ENCODE measurements at regions not wholly inside any gene's neighbourhood (a gene's known extent, or its start where the extent isn't known, plus 50 kb on each side); places are given as distances from the start of the nearest gene placed in this dataset.

DNA sequence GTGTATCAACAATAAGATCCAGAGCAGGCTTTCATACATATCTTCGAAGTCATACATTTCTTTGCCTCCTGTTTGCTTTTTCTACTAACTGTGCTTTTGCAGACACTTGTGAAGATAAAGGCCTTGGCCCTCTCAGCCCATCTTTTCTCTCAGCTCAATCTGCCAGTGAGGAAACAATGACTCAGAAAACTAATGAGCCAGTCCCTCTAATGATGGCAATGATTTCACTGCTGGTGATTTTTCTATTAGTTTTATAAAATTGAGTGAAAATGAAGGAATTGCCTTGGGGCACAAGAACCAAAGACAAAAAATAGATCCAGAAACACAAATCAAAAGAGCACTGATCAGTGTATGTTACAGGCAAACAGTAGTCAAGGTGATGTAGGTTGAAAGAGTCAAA is 167.7 kb upstream of the PPP2R2B start:
- no peak for DNase-seq (ENCODE audit: low read depth in 1 of 2, low spot score in 1 of 2)
- TF ChIP-seq JUND (IDR thresholded peaks at IDR 0.05; ENCODE audit: low read depth) = no peak
- in situ Hi-C loops (cut with HindIII; ENCODE audit: low pct_unique_long_range_greater_than_20kb, low sequenced_read_pairs) = no loop called here

DNA sequence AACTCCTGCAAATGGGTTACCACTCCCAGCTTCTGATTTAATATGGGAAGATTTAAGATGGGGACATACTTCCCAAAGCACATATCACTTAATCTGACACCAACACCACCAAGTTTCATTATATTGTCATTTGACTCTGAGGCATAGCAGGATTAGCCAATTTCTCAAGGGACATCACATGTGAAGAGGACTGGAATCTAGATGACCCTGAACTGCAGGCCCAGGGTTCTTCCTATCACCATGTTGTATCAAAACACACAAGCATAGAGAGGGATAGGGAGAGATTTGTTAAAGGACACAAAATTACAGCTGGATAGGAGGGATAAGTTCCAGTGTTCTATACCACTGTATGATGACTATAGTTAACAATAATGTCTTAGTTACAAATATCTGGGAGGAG is 168.3 kb upstream of the PPP2R2B start:
- in situ Hi-C loops (cut with HindIII; ENCODE audit: low pct_unique_long_range_greater_than_20kb, low sequenced_read_pairs) = no loop called here
- TF ChIP-seq JUND (IDR thresholded peaks at IDR 0.05; ENCODE audit: low read depth) = no peak
- no peak for DNase-seq (ENCODE audit: low read depth in 1 of 2, low spot score in 1 of 2)

DNA sequence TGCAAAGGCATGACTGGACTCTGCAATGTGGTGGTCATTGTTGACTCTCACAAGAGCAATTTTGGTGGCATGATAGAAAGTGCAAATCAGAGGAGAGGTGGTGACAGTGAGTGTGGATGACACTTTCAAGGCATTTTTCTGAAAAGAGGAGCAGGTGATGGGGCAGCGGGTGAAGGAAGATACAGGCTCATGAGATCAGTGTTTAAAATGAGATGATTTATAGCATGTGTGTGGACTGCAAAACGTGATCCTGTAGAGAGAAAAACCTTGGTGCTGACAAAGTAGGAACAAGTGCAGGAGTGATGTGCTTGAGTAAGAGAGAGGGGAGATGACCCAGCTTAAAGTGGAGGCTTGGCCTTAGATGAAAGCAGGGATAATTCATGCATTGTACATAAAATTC is 171.2 kb upstream of the PPP2R2B start:
- no peak for TF ChIP-seq JUND (IDR thresholded peaks at IDR 0.05; ENCODE audit: low read depth)
- in situ Hi-C loops (cut with HindIII; ENCODE audit: low pct_unique_long_range_greater_than_20kb, low sequenced_read_pairs) = no loop called here
- no peak for DNase-seq (ENCODE audit: low read depth in 1 of 2, low spot score in 1 of 2)

DNA sequence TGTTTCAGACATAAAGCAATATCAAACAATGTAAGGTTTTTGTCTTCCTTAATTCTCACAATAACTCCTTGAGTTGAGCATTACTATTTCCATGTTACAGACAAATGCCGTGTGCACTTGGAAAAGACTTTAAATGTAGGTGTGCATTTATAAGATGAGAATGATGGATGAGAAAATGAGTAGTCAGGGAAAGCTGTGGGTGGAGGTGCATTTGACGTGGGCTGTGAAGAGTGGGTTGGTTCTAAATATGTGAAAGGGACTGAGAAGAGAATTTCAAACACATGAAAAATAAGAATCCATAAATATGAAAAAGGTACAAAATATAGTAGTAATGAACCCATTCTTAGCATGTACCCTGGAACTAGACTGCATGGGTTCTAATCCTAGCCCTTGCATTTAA is 171.6 kb upstream of the PPP2R2B start:
- TF ChIP-seq JUND (IDR thresholded peaks at IDR 0.05; ENCODE audit: low read depth) = no peak
- no peak for DNase-seq (ENCODE audit: low read depth in 1 of 2, low spot score in 1 of 2)
- in situ Hi-C loops (cut with HindIII; ENCODE audit: low pct_unique_long_range_greater_than_20kb, low sequenced_read_pairs) = no loop called here

DNA sequence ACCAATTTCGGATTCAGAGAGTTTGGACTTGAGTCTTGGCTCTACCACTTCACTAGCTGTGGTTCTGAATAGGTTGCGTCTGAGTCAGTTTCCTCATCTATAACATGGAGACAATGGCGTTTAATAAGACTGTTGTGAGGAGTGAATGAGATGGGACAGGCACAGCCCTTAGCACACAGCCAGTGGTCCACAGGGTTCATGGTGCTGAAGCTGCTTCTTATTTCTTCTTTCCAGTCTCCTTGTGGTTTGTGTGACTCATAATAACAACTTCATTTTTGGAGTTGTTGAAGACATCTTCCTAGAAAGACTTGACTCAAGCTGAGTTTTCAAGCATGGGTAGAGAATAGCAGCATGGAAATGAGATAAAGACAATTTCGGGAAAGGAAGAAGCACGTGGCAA is 172.6 kb upstream of the PPP2R2B start:
- TF ChIP-seq JUND (IDR thresholded peaks at IDR 0.05; ENCODE audit: low read depth) = no peak
- DNase-seq (ENCODE audit: low read depth in 1 of 2, low spot score in 1 of 2) = no peak
- in situ Hi-C loops (cut with HindIII; ENCODE audit: low pct_unique_long_range_greater_than_20kb, low sequenced_read_pairs) = no loop called here

DNA sequence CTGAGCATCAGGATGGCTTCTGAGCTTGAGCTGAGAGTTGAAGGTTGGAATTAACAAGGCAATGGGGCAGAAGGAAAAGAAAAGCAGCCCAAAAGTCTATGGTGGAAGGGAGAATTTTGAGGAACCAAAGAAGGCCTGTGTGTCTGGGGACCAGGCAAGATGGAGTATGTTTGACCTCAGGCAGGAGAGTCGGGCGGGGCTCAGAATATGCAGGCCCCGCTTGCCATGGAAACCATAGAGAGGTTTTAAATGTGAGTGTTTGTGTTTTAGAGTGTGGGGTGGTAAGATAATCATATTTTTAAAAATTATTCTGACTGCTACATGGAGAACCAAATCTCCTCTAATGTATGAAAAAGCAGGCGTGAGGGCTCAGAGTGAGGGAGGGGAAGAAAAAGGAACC is 174.0 kb upstream of the PPP2R2B start:
- no peak for DNase-seq (ENCODE audit: low read depth in 1 of 2, low spot score in 1 of 2)
- in situ Hi-C loops (cut with HindIII; ENCODE audit: low pct_unique_long_range_greater_than_20kb, low sequenced_read_pairs) = no loop called here
- TF ChIP-seq JUND (IDR thresholded peaks at IDR 0.05; ENCODE audit: low read depth) = no peak

DNA sequence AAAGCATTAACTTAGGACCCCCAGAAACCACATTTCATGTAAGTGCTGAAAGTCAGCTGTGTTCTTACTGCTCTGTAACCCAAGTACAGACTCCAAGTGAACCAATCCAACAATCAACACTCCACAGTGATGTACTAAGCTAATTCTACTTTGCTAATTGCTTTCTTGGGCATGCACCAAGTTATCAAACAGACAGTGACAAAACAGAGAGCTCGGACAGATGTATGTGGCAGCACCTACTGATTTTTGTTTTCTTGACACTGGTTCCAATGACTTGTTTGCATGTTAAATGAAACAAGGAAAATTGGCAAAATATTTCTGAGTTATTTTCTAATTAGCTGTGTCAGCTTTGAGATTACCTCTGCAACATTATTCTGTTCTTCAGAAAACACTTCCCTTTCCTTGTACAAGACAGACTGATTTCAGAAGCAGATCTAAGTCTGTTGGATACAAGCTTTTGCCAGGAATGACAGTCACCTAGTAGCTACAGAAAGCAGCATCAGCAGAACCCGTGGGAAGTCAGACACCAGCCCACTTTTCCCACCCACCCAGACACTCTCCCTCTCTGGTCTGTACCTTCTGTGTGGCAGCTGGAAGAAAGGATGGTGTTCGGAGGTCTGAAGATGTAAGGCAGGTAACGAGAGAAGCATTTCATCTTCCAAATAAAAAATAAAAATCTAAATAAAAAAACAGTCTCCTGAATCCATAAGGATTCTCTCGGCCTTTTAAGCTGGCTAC is 176.7 kb upstream of the PPP2R2B start:
- in situ Hi-C loops (cut with HindIII; ENCODE audit: low pct_unique_long_range_greater_than_20kb, low sequenced_read_pairs) = no loop called here
- no peak for DNase-seq (ENCODE audit: low read depth in 1 of 2, low spot score in 1 of 2)
- TF ChIP-seq JUND (IDR thresholded peaks at IDR 0.05; ENCODE audit: low read depth) = no peak

DNA sequence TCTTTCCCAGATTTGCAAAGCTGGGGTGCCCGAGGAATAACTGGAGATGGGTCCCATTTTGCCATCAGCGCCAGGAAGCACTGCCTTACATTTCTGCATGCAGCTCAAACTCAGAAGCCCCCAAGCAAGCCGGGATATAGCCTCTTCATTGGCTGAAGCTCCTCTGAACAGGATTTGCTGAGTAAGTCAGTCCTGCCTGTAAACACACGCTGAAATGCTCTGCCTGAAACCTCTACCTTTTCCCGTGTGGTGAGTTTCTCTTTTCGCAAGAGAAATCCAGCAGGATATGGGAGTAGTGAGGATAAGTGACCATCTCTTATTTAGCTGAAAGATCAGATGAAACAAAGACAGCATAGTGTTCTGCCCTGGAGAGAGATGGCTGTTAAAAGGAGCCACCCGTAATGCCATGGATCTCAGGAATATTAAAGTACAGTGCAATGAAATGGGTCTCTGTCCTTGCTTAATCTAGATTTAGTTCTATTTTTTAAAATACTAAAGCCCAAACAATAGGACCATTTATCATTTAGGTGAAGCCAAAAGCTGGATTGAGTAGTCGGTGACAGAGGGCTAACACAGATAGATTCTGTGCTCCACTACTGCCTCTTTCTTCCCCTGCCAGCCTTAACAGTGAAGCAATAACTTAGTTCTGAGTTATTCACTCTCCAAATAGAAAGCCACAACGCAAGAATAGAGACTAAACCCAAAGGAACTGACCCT is 177.5 kb upstream of the PPP2R2B start:
- TF ChIP-seq JUND (IDR thresholded peaks at IDR 0.05; ENCODE audit: low read depth) = no peak
- in situ Hi-C loops (cut with HindIII; ENCODE audit: low pct_unique_long_range_greater_than_20kb, low sequenced_read_pairs) = no loop called here
- no peak for DNase-seq (ENCODE audit: low read depth in 1 of 2, low spot score in 1 of 2)

DNA sequence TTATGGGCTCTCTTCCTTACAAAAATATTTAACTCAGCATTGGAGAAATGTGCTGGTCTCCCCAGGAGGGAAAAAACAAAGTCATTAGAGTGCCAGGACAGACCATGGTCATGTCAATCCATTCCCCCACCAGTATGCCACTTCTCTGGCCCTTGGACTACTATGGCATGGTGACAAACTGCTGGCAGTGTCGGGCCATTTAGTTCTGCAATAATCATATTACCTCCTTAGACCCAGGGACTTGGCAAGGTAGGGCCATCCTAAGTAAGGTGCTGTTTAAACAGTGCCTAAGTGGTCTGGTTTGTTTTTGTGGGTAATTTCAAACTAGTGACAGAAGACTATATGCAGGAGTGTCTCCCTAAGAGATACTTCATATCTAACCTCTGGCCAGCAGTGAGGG is 177.8 kb upstream of the STK32A start:
- no peak for TF ChIP-seq JUND (IDR thresholded peaks at IDR 0.05; ENCODE audit: low read depth)
- in situ Hi-C loops (cut with HindIII; ENCODE audit: low pct_unique_long_range_greater_than_20kb, low sequenced_read_pairs) = no loop called here
- no peak for DNase-seq (ENCODE audit: low read depth in 1 of 2, low spot score in 1 of 2)

DNA sequence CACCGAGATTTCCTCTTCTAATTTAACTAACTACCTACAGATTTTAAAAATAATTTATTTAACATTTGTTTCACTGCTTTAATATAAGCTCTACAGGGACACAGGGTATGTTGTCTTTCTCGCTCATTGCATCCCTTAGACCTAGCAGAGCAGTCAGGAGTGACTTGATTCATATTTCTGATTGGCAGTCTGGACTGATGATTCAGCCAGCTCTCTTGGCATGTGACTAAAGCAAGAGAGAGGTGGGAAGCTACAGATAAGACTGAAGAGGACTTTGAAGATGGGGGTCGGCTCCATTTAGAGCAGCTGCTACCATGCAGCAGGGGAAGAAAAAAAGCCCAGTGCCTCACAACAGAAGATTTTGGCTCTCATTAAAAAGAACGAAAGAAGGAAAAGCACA is 173.4 kb upstream of the STK32A start:
- TF ChIP-seq JUND (IDR thresholded peaks at IDR 0.05; ENCODE audit: low read depth) = no peak
- in situ Hi-C loops (cut with HindIII; ENCODE audit: low pct_unique_long_range_greater_than_20kb, low sequenced_read_pairs) = no loop called here
- no peak for DNase-seq (ENCODE audit: low read depth in 1 of 2, low spot score in 1 of 2)

DNA sequence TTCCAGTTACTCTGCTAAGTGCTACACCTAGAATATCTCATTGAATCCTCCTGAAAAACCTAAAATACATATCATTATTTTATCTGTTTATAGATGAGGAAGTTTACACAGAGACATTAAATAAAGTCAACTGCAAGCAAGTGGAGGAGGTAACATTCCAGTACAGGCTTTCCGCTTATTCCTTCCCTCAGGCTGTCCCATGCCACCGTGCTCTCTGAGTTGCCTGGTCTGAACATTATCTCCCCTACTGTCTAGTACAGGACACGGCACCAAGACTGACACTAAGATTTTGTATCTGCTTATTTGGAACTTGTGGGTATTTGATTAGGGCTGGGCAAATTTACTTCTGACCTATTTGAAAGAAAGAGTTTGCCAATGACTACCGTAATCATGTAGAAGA is 172.4 kb upstream of the STK32A start:
- peak in 1 of 2 experiments; percentile 54 for DNase-seq (ENCODE audit: low read depth in 1 of 2, low spot score in 1 of 2)
- no peak for TF ChIP-seq JUND (IDR thresholded peaks at IDR 0.05; ENCODE audit: low read depth)

DNA sequence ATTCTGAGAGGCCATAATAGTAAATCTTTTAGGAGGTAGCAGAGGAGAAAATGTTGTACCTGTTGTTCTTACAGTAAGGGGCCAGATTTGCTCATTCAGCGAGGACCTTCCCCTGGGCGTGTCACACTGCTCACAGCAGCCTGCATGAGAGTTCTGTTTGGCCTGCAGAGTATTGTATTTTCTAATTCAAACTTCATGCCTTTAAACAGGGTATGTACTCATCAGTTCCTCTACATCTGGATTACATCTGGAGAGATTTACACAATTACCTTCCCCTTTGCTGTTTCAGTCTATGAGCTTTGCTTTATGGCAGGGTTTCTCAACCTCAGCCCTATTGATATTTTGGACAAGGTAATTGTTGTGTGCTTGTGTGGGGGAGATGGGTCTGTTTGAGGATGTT is 170.9 kb upstream of the STK32A start:
- DNase-seq (ENCODE audit: low read depth in 1 of 2, low spot score in 1 of 2) = no peak
- TF ChIP-seq JUND (IDR thresholded peaks at IDR 0.05; ENCODE audit: low read depth) = no peak
- in situ Hi-C loops (cut with HindIII; ENCODE audit: low pct_unique_long_range_greater_than_20kb, low sequenced_read_pairs) = no loop called here

More for the DNA sequence above, 172.4 kb upstream of the STK32A start:
- in situ Hi-C loops (cut with HindIII; ENCODE audit: low pct_unique_long_range_greater_than_20kb, low sequenced_read_pairs) = no loop called here

DNA sequence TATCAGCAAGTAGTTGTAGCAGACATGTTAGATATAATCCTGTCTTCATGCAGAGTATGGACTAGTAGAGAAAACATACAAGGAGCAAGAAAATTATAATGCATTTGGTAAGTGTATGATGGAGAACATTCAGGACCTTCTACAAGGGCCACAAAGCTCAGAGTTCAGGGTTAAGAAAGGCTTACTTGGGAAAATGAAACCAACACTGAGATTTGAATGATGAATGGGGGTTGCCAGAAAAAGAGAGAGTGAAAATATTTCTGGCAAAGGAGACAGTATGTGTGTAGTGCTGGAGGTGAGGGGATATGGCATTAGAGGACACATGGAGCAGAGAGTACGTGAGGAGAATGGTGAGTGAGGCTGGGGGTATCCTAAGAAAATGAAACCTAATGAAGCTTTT is 169.8 kb upstream of the STK32A start:
- in situ Hi-C loops (cut with HindIII; ENCODE audit: low pct_unique_long_range_greater_than_20kb, low sequenced_read_pairs) = no loop called here

More for the DNA sequence above, 169.8 kb upstream of the STK32A start:
- TF ChIP-seq JUND (IDR thresholded peaks at IDR 0.05; ENCODE audit: low read depth) = no peak
- no peak for DNase-seq (ENCODE audit: low read depth in 1 of 2, low spot score in 1 of 2)
